MM.1S (cell line): ENCODE measurements at regions not wholly inside any gene's neighbourhood (a gene's known extent, or its start where the extent isn't known, plus 50 kb on each side); places are given as distances from the start of the nearest gene placed in this dataset.

Experiments
- DNase-seq: peaks from one replicate; pipeline ENCODE4 v3.0.0-alpha.2; 2015
- H2AFZ ChIP-seq: fragments of 300-600 bp; sonication (generic); 2 replicates; pipeline ENCODE4 v1.6.0; 2016; ENCODE audit warnings: antibody characterized with exemption, low read length
- H3F3A ChIP-seq: fragments of 300-600 bp; sonication (generic); 2 replicates; pipeline ENCODE4 v1.6.1; 2016; ENCODE audit warnings: mild to moderate bottlenecking, antibody characterized with exemption, low read length, moderate library complexity, mixed read lengths; ENCODE audit not compliant: insufficient read depth
- H3K27ac ChIP-seq: fragments of 300-600 bp; sonication (generic); 2 replicates; pipeline ENCODE4 v1.5.1; 2016; ENCODE audit warnings: mild to moderate bottlenecking, low read length
- H3K27me3 ChIP-seq: fragments of 300-600 bp; sonication (generic); replicated peaks from 2 replicates; pipeline ENCODE4 v1.6.0; 2016; ENCODE audit warnings: low read length; ENCODE audit not compliant: insufficient read depth
- H3K36me3 ChIP-seq: fragments of 300-600 bp; sonication (generic); replicated peaks from 2 replicates; pipeline ENCODE4 v1.6.1; 2016; ENCODE audit warnings: mild to moderate bottlenecking, low read length, mixed read lengths; ENCODE audit not compliant: insufficient read depth
- H3K4me1 ChIP-seq: fragments of 300-600 bp; sonication (generic); 2 replicates; pipeline ENCODE4 v1.6.1; 2016; ENCODE audit warnings: low read length, mixed read lengths
- H3K4me2 ChIP-seq: fragments of 300-600 bp; sonication (generic); 2 replicates; pipeline ENCODE4 v1.6.0; 2016; ENCODE audit warnings: low read depth, low read length
- H3K4me3 ChIP-seq: fragments of 300-600 bp; sonication (generic); 2 replicates; pipeline ENCODE4 v1.5.1; 2016; ENCODE audit warnings: low read length, mixed read lengths
- H3K79me2 ChIP-seq: fragments of 300-600 bp; sonication (generic); 2 replicates; pipeline ENCODE4 v1.6.1; 2016; ENCODE audit warnings: mixed run types, low read length, mixed read lengths
- H3K9ac ChIP-seq: fragments of 300-600 bp; sonication (generic); 2 replicates; pipeline ENCODE4 v1.6.1; 2016; ENCODE audit warnings: low read length, mixed read lengths
- H3K9me2 ChIP-seq: fragments of 300-600 bp; sonication (generic); replicated peaks from 2 replicates; pipeline ENCODE4 v1.6.1; 2016; ENCODE audit warnings: mild to moderate bottlenecking, low read length, mixed read lengths; ENCODE audit not compliant: insufficient read depth
- H3K9me3 ChIP-seq: fragments of 300-600 bp; sonication (generic); replicated peaks from 2 replicates; pipeline ENCODE4 v1.6.1; 2016; ENCODE audit warnings: mild to moderate bottlenecking, low read length, mixed read lengths; ENCODE audit not compliant: insufficient read depth
- H4K20me1 ChIP-seq: fragments of 300-600 bp; sonication (generic); 2 replicates; pipeline ENCODE4 v1.6.1; 2016; ENCODE audit warnings: mild to moderate bottlenecking, low read length, moderate library complexity, mixed read lengths; ENCODE audit not compliant: insufficient read depth
- EZH2 ChIP-seq: fragments of 300-600 bp; sonication (generic); optimal IDR thresholded peaks from 2 replicates; pipeline ENCODE3; 2017; ENCODE audit warnings: low read depth, mild to moderate bottlenecking, antibody characterized with exemption, low read length, mixed read lengths
- EZH2phosphoT487 ChIP-seq: fragments of 300-600 bp; sonication (generic); IDR thresholded peaks from 2 replicates; pipeline ENCODE4 v1.6.1; 2018; ENCODE audit warnings: antibody characterized with exemption, low read length
- TF ChIP-seq, protein P1 (sequence below): fragments of 300-600 bp; sonication (generic); IDR thresholded peaks from 2 replicates; pipeline ENCODE4 v1.5.1; 2016; ENCODE audit warnings: antibody characterized with exemption, low read length, mixed read lengths

DNA sequence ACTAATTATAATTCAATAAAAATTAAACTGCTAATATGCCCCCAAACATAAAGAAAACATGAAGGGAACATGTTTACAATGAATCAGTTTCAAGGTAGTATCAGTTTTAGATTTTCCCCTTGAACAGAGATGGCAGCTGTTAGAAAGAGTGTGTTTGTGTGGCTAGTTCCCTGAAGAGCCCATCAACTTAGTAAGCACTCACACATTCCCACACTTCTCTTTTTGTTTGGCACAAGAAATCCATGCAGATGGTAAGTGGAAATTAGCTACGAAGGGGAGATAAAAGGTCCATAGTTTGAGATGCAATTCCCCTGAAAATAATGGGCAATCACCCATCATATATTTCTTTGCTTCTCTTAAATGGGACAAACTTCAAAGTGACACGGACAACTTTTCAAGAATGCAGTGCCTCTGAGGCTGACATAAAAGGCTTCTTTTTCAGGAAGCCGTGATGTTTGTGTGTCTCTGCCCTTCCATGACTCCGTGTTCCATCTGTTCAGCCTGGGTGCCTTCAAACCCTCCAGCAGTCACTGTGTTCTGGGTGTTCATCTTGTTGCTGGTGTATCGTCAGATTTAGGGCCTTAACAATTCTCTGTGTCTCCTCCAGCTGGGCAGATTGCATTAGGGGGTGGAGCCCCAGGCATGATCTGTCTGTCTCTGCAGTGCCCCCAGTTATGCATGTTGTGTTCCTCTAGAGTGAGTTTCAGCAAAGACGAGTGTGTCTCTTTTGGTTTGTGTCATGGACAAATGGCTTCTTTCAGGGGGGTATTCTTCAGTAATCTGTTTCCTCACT is 259.5 kb upstream of the NPY start:
- Histone ChIP-seq H3F3A (no peaks in the 10 kb centered on the region), H3K4me1 (no peaks in the 10 kb centered on the region), H3K4me3 (no peak overlapping the region), H3K79me2 (no peaks in the 10 kb centered on the region), H3K9me2 (no peaks in the 10 kb centered on the region), H3K27me3 (no peaks in the 10 kb centered on the region), H3K9ac (no peak overlapping the region), H2AFZ (no peak overlapping the region), H3K9me3 (no peaks in the 10 kb centered on the region), H3K4me2 (no peak overlapping the region), H4K20me1 (no peaks in the 10 kb centered on the region), H3K27ac (no peak overlapping the region), H3K36me3 (no peaks in the 10 kb centered on the region)
- TF ChIP-seq, protein P1, sequence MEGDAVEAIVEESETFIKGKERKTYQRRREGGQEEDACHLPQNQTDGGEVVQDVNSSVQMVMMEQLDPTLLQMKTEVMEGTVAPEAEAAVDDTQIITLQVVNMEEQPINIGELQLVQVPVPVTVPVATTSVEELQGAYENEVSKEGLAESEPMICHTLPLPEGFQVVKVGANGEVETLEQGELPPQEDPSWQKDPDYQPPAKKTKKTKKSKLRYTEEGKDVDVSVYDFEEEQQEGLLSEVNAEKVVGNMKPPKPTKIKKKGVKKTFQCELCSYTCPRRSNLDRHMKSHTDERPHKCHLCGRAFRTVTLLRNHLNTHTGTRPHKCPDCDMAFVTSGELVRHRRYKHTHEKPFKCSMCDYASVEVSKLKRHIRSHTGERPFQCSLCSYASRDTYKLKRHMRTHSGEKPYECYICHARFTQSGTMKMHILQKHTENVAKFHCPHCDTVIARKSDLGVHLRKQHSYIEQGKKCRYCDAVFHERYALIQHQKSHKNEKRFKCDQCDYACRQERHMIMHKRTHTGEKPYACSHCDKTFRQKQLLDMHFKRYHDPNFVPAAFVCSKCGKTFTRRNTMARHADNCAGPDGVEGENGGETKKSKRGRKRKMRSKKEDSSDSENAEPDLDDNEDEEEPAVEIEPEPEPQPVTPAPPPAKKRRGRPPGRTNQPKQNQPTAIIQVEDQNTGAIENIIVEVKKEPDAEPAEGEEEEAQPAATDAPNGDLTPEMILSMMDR = no peak
- DNase-seq = no peak

DNA sequence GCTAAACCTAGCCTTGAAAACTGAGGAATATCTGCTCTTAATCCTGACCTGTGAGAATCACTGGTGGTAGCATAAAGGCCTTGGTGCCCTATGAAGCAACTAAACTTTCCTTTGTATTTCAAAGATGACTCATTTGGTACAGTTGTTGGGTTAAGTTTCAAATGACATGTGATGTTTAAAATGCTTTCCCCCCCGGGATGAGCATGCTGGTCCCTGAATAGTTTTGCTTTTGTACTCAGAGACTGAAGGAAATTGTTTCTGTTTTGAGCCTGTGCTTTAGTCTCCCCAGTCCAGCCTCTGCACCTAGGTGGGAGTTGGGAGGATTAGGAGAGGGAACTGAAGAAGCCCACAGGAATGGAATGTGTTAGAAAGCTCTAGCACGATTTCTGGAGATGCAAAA is 258.9 kb upstream of the NPY start:
- Histone ChIP-seq H2AFZ (no peak overlapping the region), H3K4me2 (no peak overlapping the region), H3F3A (no peaks in the 10 kb centered on the region), H3K4me1 (no peaks in the 10 kb centered on the region), H3K79me2 (no peaks in the 10 kb centered on the region), H3K27me3 (no peaks in the 10 kb centered on the region), H3K9me2 (no peaks in the 10 kb centered on the region), H3K27ac (no peak overlapping the region), H4K20me1 (no peaks in the 10 kb centered on the region), H3K9me3 (no peaks in the 10 kb centered on the region), H3K9ac (no peak overlapping the region), H3K36me3 (no peaks in the 10 kb centered on the region), H3K4me3 (no peak overlapping the region)
- no peak for TF ChIP-seq EZH2
- no peak for DNase-seq

DNA sequence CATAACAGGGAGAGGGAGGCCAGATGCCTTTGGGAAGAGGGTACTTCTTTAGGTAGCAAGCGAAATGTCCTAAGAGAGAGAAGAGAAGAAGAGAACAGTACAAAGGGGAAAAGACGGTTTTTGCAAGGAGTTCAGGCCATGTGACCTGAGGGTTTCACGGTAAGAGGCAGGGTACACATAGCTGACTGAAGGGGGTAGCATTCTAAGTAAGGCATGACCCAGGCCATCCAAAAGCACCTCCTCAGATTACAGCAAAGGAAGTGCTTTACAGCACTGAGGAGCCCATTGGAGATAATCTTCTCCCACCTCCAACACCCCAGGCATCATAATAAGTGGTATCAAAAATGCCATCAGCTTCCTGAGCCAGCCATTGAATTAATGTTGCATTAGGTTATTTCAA is 258.2 kb upstream of the NPY start:
- no peak overlapping the region for H3K4me3 ChIP-seq
- TF ChIP-seq, protein P1 = no peak
- TF ChIP-seq EZH2phosphoT487 = no peak
- TF ChIP-seq EZH2 = no peak
- no peaks in the 10 kb centered on the region for H3F3A ChIP-seq
- H3K79me2 ChIP-seq = no peaks in the 10 kb centered on the region
- no peaks in the 10 kb centered on the region for H3K9me3 ChIP-seq
- no peaks in the 10 kb centered on the region for H3K27me3 ChIP-seq
- no peaks in the 10 kb centered on the region for H3K4me1 ChIP-seq
- H3K27ac ChIP-seq = no peak overlapping the region
- no peaks in the 10 kb centered on the region for H3K36me3 ChIP-seq
- no peak overlapping the region for H3K9ac ChIP-seq
- H3K4me2 ChIP-seq = no peak overlapping the region
- DNase-seq = no peak
- H2AFZ ChIP-seq = no peak overlapping the region
- H4K20me1 ChIP-seq = no peaks in the 10 kb centered on the region
- no peaks in the 10 kb centered on the region for H3K9me2 ChIP-seq

DNA sequence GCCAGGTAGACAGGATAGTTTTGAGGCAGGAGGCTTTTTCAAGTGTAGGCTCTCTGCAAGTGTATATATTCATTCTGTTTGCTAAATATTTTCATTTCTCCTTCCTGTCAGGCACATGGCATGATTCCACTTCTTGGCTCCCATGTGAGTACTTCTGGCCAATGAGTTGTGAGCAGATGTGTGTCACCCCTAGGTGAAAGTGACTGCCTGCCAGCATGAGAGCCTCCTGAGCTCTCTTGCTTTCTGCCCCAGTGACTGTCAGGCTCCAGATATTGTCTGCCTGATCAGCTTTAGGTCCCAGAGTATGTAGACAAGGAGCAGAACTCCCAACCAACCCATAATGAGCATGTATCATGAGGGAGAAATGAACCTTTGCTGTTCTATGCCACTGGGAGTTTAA is 257.6 kb upstream of the NPY start:
- H3K79me2 ChIP-seq = no peaks in the 10 kb centered on the region
- H2AFZ ChIP-seq = no peak overlapping the region
- H3K4me2 ChIP-seq = no peak overlapping the region
- no peaks in the 10 kb centered on the region for H4K20me1 ChIP-seq
- no peak overlapping the region for H3K27ac ChIP-seq
- no peaks in the 10 kb centered on the region for H3K4me1 ChIP-seq
- no peaks in the 10 kb centered on the region for H3K36me3 ChIP-seq
- no peaks in the 10 kb centered on the region for H3F3A ChIP-seq
- H3K27me3 ChIP-seq = no peaks in the 10 kb centered on the region
- H3K9me2 ChIP-seq = no peaks in the 10 kb centered on the region
- no peak for DNase-seq
- H3K9ac ChIP-seq = no peak overlapping the region
- TF ChIP-seq EZH2phosphoT487 = no peak
- TF ChIP-seq EZH2 = no peak
- TF ChIP-seq, protein P1 = no peak
- H3K9me3 ChIP-seq = no peaks in the 10 kb centered on the region
- H3K4me3 ChIP-seq = no peak overlapping the region
